Activated CD8-positive, alpha-beta memory T cell treated with anti-CD3 and anti-CD28 coated beads for 36 hours (primary cell): ENCODE measurements at regions not wholly inside any gene's neighbourhood (a gene's known extent, or its start where the extent isn't known, plus 50 kb on each side); places are given as distances from the start of the nearest gene placed in this dataset.

Experiments used
- CTCF ChIA-PET: fragments of 350-600 bp; sonication (Branson Sonifier 250); formaldehyde crosslinking; loops from one replicate; lab custom pipeline; 2021; ENCODE audit warnings: antibody characterized with exemption; lab: Charles Lee
- POLR2A ChIA-PET: fragments of 350-600 bp; sonication (Branson Sonifier 250); formaldehyde crosslinking; loops from one replicate; lab custom pipeline; 2021; ENCODE audit warnings: antibody characterized with exemption; lab: Charles Lee

DNA sequence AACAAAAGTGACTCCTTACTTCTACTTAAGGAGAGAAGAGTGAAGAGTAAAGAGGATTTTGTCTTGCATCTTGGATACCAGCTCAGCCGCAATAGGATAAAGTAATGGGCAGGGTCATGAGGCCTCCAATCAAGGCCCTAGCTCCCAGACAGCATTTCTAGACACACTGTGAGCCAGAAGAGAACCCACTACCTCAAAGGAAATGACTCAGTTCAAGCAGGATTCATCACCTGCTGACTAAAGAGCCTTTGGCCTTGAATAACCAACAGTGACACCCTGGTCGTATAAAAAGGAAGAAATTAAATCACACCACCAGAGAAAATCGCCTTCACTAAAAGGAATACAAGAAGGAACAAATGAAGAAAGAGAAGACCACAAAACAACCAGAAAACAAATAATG, 416.1 kb downstream of the PCDH18 start:
- CTCF ChIA-PET: no interaction called here
- POLR2A ChIA-PET: no interaction called here

- POLR2A ChIA-PET: no interaction called here
- CTCF ChIA-PET: no interaction called here
These were observed 425.6 kb downstream of the PCDH18 start for GRCh38 chr4:137106733-137107132.

GRCh38 chr4:137106287-137106686, 426.0 kb downstream of the PCDH18 start:
- ChIA-PET POLR2A (no interaction called here), CTCF (no interaction called here)

- POLR2A ChIA-PET: no interaction called here
- CTCF ChIA-PET: no interaction called here
These were observed 441.3 kb downstream of the PCDH18 start for GRCh38 chr4:137090951-137091350.

DNA sequence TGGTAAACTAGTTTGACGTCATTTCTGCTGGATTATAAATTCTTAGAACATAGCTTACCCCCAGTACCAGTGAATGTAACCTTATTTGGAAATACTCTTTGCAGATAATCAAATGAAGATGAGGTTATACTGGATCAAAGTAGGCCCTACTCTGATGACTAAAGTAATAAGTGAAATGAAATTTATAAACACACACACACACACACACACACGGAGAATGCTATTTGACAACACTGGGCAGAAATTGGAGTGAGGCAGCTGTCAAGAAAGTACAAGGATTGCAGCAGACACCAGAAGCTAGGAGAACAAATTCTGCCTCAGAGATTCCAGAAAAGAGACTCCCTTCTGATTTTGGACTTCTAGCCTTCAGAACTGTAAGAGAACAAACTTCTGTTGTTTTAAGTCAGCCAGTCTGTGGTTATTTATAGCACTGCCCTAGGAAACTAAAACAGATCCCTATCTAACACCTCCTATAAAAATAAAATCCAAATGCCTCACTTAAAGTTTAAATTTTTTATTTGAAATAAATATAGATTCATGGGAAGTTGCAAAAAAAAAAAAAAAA, 448.6 kb downstream of the PCDH18 start:
- POLR2A ChIA-PET: no interaction called here
- CTCF ChIA-PET: no interaction called here

DNA sequence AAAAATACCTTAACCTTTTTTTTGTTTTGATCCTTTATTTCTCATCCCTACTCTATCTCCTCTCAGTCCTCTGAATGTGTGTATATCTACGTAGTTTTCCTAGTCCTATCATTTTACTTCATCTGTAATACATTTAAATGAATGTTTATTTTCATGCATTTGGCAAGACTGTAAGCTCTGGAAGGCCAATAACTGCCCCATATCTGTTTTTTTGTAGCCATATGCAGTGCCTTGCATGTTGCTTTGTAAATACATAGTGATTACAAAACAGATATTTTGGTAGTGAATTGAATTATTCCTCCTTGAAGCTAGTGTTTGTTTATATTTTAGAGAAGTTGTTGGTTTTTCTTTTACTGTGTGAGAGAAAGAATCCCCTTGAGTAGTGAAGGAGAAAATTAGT, 450.2 kb downstream of the PCDH18 start:
- POLR2A ChIA-PET: no interaction called here
- CTCF ChIA-PET: no interaction called here

GRCh38 chr4:137076908-137077307, 455.4 kb downstream of the PCDH18 start:
- ChIA-PET CTCF (no interaction called here), POLR2A (no interaction called here)

DNA sequence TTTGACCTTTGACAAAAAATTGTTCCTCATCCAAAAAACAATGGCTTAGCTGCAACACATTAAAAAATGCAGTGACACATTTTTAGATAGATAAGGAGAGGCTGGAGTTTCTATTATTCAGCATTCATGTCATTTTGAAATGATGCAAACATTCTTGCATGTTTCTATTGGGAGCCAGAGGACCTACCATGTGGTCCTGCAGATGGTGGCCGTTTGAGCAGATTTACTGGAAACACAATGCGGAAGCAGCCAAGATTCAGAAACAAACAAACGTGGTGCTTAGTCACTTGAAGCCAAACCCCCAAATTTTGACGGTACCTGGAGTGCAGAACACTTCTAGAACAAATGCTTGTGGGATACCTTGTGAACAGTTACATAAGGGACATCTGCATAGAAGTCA, 456.7 kb downstream of the PCDH18 start:
- CTCF ChIA-PET: no interaction called here
- POLR2A ChIA-PET: no interaction called here

GRCh38 chr4:137070614-137071013, 461.7 kb downstream of the PCDH18 start:
- ChIA-PET CTCF (no interaction called here), POLR2A (no interaction called here)

GRCh38 chr4:137069473-137069872, 462.8 kb downstream of the PCDH18 start:
- ChIA-PET POLR2A (no interaction called here), CTCF (no interaction called here)

DNA sequence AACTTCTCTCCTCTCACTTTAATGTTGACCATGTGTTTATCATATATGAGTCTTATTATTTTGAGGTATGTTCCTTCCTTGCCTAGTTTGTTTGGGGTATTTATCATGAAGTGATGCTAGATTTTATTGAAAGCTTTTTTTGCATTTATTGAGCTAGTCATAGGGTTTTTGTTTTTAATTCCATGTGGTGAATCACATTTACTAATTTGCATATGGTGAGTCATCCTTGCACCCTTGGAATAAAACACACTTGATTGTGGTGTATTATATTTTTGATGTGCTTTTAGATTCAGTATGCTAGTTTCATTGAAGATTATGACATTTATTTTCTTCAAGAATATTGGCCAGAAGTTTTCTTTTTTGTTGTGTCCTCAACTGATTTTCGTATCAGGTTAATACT, 464.6 kb downstream of the PCDH18 start:
- CTCF ChIA-PET: no interaction called here
- POLR2A ChIA-PET: no interaction called here

DNA sequence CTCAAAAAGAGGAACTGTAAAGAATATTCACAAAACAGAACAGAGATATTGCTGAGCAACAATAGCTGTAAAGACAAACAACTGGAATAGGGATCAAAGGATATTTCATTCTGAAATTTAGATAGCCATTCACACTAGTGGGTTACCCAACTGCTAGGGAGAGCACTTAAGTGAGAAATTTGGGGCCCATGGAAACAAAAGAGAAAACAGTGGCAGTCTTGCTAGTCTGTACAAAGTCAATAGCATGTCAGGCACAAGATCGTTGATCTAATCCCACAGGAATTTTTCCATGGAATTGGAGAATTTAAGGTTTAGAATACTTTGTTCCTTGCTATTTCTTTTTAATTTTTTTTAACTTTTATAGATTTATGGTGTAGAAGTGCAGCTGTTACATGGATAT, 467.0 kb downstream of the PCDH18 start:
- POLR2A ChIA-PET: no interaction called here
- CTCF ChIA-PET: no interaction called here

DNA sequence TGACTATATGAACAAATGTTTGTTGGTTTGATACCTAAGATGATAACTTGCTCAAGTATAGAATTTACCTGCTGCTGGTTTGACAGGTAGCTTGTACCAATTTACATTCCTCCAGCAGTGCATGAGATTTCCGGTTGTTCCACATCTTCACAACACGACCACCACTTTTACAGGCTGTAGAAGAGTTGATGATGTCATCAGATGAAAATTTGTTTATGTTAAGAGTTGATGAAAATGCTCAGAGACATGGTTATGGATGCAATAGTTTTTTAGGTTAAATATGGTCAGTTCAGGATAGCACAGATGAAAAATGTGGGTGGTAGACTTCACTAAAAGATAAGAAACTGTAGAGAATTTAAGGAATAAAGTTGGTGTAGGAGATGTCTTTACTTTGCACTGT, 468.3 kb downstream of the PCDH18 start:
- POLR2A ChIA-PET: no interaction called here
- CTCF ChIA-PET: no interaction called here

GRCh38 chr4:137043184-137043583, 489.1 kb downstream of the PCDH18 start:
- ChIA-PET CTCF (no interaction called here), POLR2A (no interaction called here)

DNA sequence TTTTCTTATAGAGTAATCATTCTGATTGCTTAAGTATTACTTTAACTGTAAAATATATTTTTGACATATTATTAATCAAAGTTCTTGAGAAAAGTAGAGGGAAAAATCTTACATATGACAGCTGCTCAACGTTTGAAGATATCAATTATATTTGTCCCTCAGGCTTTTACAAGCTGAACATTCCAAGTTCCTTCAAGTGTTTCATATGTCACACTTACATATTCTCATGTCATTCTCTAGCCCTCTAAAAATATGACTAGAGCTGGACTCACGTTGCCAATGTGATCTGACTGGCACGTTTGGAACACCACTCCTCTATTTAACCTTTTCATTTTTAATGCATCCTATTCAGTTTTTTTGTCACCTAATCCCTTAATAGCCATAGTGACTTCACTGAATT, 492.9 kb downstream of the PCDH18 start:
- CTCF ChIA-PET: no interaction called here
- POLR2A ChIA-PET: no interaction called here

DNA sequence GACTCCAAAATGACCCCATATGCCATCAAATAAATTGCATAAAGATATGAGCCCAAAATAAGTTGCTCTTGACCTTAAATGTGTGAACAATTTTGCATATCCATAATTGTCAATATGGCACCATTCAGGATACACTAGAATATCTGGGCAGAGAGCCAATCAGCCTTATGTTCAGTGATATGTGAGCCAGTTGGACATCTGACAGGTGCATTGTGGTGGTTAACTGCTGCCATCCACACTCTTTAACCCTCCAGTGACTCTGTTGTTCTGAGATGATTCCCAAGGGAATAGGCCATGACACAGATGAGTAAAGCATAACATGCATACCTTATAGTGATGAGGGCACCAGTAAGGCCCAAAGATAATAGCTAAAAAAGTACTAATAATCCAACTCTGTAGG, 500.1 kb downstream of the PCDH18 start:
- ChIA-PET POLR2A (no interaction called here), CTCF (no interaction called here)

- ChIA-PET POLR2A (no interaction called here), CTCF (no interaction called here)
These were observed 503.3 kb downstream of the PCDH18 start for GRCh38 chr4:137029026-137029425.

GRCh38 chr4:137025484-137026059, 506.7 kb downstream of the PCDH18 start:
- CTCF ChIA-PET: no interaction called here
- POLR2A ChIA-PET: no interaction called here

- POLR2A ChIA-PET: no interaction called here
- CTCF ChIA-PET: no interaction called here
These were observed 516.6 kb downstream of the PCDH18 start for GRCh38 chr4:137015426-137016409.

DNA sequence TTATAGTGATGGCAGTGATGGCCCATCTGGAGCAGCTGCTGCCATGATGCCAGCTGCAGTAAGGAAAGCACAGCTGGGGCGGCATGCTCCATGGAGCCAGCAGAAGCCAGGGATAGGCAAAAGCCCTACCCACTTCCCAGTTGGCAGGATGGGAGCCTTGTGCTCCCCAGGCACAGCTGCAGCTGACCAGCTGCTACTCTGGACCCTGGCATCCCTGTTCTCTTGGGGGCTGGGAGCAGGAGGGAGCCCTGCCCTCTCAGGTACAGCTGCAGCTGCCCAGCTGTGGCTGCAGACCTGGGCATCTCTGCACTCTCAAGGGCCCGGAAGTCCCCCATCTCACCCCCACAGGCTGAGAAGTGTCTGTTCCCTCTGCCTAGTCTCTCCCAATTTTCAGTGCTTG, 531.9 kb downstream of the PCDH18 start:
- POLR2A ChIA-PET: no interaction called here
- CTCF ChIA-PET: no interaction called here

- POLR2A ChIA-PET: no interaction called here
- CTCF ChIA-PET: no interaction called here
These were observed 540.3 kb downstream of the PCDH18 start for GRCh38 chr4:136992032-136992431.
